NCI-H2107 treated with DMSO at 0.1 percent for 48 hours (cell line): ENCODE measurements at regions not wholly inside any gene's neighbourhood (a gene's known extent, or its start where the extent isn't known, plus 50 kb on each side); places are given as distances from the start of the nearest gene placed in this dataset.

Experiments used
- DNase-seq: peaks from one replicate; lab custom pipeline; 2025; ENCODE audit not compliant: unreplicated experiment; lab: John Stamatoyannopoulos, UW

DNA sequence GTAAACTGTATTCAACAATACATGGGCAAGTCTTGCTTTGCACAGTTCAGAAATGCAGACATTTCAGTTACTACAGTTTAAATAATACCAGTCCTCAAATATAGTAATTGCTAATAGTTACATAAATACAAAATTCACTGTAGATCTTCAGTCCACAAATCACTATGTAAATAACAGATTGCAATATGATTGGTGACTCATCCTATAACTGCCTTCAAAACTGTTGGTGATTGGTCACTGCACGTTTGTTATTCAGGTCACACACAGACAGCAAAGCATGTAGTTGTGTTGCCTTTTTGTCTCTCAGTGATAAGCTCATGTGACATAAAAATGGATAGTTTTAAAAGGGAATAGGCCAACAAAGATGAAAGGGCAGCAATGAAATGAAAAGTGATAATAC is 186.5 kb upstream of the CTTNBP2NL start:
- DNase-seq: no peak

DNA sequence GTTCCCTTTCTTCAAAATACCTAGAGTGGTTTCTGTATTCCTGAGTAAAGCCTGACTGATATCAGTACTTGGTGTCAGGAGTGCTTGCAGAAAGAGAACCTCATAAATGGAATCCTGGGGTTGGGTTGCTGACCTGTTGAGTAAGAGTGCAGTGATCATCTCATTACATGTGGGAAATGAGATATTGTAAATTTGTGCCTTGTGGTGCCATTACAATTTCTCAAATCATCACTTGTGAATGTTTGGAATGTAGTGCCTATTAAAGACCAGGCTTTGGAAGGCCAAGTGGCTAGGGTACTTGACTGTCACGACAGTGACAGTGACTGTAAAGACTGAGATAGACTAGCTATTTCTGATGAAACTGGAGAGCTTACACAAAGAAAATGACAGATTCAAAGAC is 176.7 kb upstream of the CTTNBP2NL start:
- no peak for DNase-seq

GRCh38 chr1:112230232-112230631 is 165.8 kb upstream of the CTTNBP2NL start:
- DNase-seq: no peak

DNA sequence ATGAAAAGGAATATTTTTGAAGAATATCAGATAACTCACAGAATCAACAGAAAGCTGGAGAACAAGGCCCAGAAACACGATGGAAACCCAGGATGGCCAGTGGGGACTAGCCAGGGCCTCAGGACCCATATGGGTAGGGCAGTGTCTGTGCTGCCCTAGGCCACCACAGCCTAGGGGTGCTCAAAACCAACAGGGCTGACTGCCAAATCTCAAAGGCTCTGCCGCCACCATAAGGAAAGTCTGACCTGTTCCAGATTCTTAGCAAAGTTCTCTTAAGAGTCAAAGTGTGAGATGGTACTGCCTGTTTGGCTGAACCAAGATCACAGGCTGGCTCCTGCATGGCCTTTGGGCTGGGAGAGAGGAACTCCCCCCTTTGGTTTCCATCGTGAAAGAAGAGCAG is 164.7 kb upstream of the CTTNBP2NL start:
- no peak for DNase-seq

GRCh38 chr1:112232848-112233247 is 163.2 kb upstream of the CTTNBP2NL start:
- no peak for DNase-seq

DNA sequence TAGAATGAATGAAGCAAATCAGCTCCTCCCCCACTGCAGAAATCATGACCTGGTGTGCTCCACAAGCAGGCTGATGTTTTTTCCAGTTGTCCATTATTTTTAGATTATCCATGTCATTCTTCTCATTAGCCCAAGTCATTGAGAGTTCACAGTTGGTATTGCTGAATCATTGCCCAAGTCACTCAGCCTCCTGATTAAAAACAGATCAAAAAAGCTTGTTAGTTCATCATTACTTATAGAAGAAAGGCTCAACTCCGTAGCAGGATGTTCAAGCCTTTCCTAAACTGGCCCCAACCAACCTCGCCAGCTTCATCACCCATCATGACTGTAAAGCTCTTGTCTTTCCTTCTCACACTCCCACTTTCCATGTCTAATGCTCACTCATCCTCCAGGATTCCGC is 161.3 kb upstream of the CTTNBP2NL start:
- no peak for DNase-seq

DNA sequence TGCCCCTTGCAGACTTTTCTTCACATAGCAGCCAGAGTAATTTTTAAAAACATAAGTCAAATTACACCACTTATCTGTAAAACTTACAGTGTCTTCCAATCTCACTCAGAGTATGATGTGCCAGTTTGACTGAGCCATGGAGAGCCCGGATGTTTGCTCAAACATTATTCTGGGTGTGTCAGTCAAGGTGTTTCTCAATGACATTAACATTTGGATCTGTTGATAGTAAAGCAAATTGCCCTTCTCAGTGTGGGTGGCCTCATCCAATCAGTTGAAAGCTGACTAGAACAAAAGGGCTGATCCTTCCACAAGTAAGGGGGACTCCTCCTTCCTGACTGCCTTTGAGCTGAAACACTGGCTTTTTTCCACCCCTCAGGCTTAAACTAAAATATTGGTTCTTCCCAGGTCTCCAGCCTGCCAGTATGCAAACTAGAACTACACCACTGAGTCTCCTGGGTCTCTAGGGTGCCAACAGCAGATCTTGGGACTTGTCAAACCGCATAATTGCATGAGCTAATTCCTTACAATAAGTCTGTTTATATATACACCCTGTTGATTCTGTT is 157.9 kb upstream of the CTTNBP2NL start:
- DNase-seq: no peak

- DNase-seq: no peak
Measured at GRCh38 chr1:112239683-112240330, 156.2 kb upstream of the CTTNBP2NL start.

GRCh38 chr1:112242470-112242869 is 153.5 kb upstream of the CTTNBP2NL start:
- no peak for DNase-seq

DNA sequence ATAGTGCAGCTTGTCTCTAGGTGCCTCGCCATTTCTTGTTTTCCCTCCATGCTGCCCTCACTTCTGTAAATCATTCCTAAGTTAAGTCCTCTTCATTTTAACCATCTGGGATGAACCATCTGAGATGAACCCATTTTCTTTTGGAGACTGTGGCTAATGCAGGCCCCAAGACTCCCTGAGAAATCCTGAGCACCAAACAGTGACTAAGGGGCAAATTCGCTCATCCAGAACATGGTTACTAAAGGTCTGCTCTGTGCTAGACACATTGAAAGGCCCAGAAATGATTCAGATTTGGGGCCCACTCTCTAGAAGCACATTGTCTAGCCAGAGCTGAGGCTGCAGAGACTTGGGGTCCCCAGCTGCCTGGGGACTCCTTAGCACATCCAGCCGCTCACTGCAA is 151.9 kb upstream of the CTTNBP2NL start:
- DNase-seq: no peak

DNA sequence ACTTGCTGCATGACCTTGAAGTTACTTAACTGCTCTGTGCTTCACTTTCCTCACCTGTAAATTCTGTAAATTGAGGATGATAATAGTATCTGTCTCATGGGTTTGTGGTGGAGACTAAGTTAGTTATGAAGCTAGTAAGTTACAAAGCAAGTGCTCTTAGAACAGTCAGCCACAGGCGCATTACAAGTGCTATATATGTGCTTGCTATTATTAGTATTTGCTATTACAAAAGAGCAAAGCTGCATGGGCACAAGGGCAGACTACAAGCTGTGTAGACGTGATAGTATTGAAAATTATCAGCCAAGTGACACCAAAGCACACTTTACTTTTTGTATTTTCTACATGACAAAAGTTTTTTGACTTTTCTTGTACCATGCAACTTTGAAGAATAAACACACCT is 150.9 kb upstream of the CTTNBP2NL start:
- DNase-seq: no peak

- no peak for DNase-seq
Measured at GRCh38 chr1:112247036-112247597, 148.9 kb upstream of the CTTNBP2NL start.

DNA sequence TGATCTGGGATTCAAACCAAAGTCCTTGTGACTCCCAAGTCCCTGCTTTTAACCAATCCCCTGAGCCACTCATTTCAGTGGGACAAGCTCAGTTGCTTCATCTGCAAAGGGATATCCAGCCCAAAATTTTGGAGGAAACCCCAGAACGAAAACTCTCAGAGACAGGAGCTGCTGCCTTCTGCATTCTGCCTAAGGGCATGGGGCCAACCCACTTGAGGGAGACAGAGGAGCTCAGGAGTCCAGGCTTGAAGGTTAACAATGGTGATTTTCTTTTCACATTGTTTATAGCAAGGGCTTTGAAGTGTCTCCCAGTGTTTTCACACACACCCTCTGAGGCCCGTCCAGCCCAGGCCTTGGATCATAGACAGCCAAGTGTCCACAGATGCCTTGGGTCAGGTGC is 148.1 kb upstream of the CTTNBP2NL start:
- no peak for DNase-seq

DNA sequence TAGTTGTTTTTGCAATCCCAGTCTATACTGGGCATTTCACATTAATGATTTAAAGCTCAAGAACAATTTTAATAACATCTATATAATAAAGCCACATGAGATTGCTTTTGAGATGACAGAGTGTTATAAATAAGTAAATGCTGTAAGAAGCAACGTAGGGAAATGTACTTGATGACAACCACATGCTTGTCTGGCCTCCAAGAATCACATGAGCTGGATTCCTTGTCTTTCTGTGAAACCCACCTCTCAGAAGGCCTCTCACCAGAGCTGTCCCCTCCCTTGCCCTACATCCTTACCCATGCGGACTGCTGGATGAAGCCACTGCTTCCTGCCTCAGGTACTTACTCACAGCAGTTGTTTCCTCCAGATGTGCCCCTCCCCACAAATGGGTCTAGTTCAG is 145.1 kb upstream of the CTTNBP2NL start:
- DNase-seq: no peak

GRCh38 chr1:112251766-112252506 is 144.1 kb upstream of the CTTNBP2NL start:
- DNase-seq: no peak

GRCh38 chr1:112253366-112253765 is 142.6 kb upstream of the CTTNBP2NL start:
- no peak for DNase-seq

DNA sequence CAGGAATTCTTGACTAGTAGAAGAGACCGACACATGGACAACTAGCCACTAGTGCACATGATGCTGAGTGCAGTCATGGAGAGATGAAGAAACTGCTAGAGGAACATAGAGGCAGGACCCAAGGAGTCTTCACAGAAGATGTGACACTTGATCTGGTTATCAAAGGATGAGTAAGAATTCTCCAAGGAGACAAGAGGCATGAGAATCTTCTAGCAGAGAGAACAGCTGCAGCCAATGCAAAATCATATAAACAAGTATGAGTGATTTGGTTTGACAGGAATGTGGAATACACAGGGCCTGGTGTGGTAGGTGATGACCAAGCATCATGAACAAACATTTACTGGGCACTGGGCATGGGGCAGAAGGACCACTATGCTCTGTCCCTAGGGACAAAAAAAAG is 140.9 kb upstream of the CTTNBP2NL start:
- DNase-seq: no peak

GRCh38 chr1:112256411-112256810 is 139.6 kb upstream of the CTTNBP2NL start:
- DNase-seq: no peak

DNA sequence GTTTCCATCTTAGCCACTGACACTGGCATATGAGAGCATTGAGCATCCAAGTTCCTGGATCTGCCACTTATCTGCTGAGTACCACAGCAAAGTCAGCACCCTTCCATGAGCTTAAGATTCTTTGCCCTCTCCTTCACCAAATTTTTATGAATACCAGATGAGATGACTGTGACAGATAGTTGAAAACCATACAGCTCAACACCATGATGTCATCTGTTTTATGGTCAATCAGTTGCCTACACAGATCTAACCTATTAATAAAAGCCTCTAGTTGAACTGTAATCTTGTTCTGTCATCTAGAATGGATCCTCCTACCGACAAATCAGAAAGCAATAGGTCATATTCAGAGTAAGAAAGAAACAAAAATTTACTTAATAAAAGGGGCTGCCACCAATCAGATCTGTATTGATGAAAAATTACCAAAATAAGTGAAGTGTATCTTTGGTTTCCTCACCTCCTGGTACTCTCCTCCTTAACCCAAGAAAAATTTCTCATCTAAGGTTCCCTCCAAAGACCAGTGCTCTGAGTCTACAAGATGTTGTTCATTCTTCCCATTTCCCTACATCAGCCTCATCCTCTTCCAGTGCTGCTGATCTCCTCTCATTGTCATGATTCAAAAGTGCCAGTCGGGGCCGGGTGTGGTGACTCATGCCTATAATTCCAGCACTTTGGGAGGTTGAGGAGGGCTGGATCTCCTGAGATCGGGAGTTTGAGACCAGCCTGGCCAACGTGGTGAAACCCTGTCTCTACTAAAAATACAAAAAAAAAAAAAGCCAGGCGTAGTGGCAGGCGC is 138.8 kb upstream of the CTTNBP2NL start:
- no peak for DNase-seq

DNA sequence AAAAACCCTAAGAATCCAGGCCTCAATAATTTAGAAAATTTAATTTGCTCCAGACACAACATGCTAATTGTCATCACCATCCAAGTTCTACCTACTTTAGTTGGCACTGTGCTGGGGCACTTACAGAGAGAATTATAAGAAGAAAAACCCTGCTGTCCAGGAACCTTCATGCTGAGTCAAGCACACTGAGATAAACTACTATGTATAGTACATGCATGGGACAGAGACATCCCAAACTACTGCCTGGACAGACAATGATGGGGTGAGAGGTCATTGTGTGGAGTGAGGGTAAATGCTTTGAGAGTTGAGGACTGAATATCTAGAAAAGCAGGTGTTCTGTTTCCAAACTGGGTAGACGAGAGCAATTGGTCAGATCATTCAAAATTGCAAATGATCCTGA is 135.3 kb upstream of the CTTNBP2NL start:
- no peak for DNase-seq

DNA sequence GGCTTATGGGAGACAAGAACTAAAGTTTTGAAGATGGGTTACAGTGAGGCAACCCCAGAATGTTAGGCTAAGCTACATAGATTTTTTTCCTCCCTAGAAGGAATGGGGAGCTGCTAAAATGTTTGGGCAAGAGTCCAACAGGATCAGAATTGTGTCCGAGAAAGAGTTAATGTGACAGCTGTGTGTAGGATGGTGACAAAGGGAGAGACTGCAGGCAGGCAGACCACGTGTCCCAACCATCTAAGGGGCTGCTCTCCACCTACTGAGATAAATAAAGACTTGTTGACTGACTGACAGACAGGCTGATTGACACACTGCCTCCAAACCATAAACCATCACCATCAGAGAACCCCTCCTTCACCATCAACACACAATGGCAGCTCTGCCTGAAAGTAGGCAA is 133.7 kb upstream of the CTTNBP2NL start:
- DNase-seq: no peak
